HEK293T (cell line): ENCODE measurements at regions not wholly inside any gene's neighbourhood (a gene's known extent, or its start where the extent isn't known, plus 50 kb on each side); places are given as distances from the start of the nearest gene placed in this dataset.

Experiments used
- CTCF ChIA-PET: fragments of 350-600 bp; formaldehyde crosslinking; extraction: SDS; loops from one replicate; lab custom pipeline; 2021; ENCODE audit warnings: antibody characterized with exemption, inconsistent platforms; lab: Yijun Ruan, JAX
- POLR2A ChIA-PET: fragments of 350-600 bp; formaldehyde crosslinking; extraction: SDS; loops from one replicate; lab custom pipeline; 2020; ENCODE audit warnings: antibody characterized with exemption, inconsistent platforms; lab: Yijun Ruan, JAX
- DNase-seq: peaks from one replicate; pipeline ENCODE4 v3.0.0; 2012; ENCODE audit warnings: mixed read lengths; ENCODE audit errors: extremely low spot score
- ARNT ChIP-seq: fragments of 450-650 bp; IDR thresholded peaks from 2 replicates; pipeline ENCODE4 v1.6.1; 2017; ENCODE audit warnings: mild to moderate bottlenecking
- BHLHE40 ChIP-seq: fragments of 450-650 bp; IDR thresholded peaks from 2 replicates; pipeline ENCODE4 v1.6.1; 2016; ENCODE audit warnings: mild to moderate bottlenecking, moderate library complexity, borderline replicate concordance
- CTBP1 ChIP-seq: fragments of 450-650 bp; IDR thresholded peaks from 2 replicates; pipeline ENCODE4 v1.6.1; 2016; ENCODE audit warnings: borderline replicate concordance
- ELF4 ChIP-seq: fragments of 450-650 bp; IDR thresholded peaks from 2 replicates; pipeline ENCODE4 v1.6.1; 2017; ENCODE audit warnings: antibody characterized with exemption
- FOXA1 ChIP-seq: fragments of 450-650 bp; IDR thresholded peaks from 2 replicates; pipeline ENCODE4 v1.6.1; 2016; ENCODE audit warnings: mild to moderate bottlenecking
- FOXK2 ChIP-seq: fragments of 450-650 bp; IDR thresholded peaks from 2 replicates; pipeline ENCODE4 v1.6.1; 2016; ENCODE audit warnings: mild to moderate bottlenecking
- FOXM1 ChIP-seq: fragments of 450-650 bp; IDR thresholded peaks from 2 replicates; pipeline ENCODE4 v1.6.1; 2017; ENCODE audit warnings: mild to moderate bottlenecking, borderline replicate concordance
- HDGF ChIP-seq: fragments of 450-650 bp; IDR thresholded peaks from 2 replicates; pipeline ENCODE4 v1.6.1; 2017; ENCODE audit warnings: antibody characterized with exemption, borderline replicate concordance
- L3MBTL2 ChIP-seq: fragments of 450-650 bp; conservative IDR thresholded peaks from 2 replicates; pipeline ENCODE4 v1.6.1; 2016; ENCODE audit warnings: mild to moderate bottlenecking
- LEF1 ChIP-seq: fragments of 450-650 bp; IDR thresholded peaks from 2 replicates; pipeline ENCODE4 v1.6.1; 2017; ENCODE audit warnings: mild to moderate bottlenecking, borderline replicate concordance
- NFRKB ChIP-seq: fragments of 450-650 bp; IDR thresholded peaks from 2 replicates; pipeline ENCODE4 v1.6.1; 2016; ENCODE audit warnings: mild to moderate bottlenecking, moderate library complexity
- SP1 ChIP-seq: fragments of 450-650 bp; IDR thresholded peaks from 2 replicates; pipeline ENCODE4 v1.6.1; 2017
- SUZ12 ChIP-seq: fragments of 450-650 bp; IDR thresholded peaks from 2 replicates; pipeline ENCODE4 v1.6.1; 2016; ENCODE audit warnings: mild to moderate bottlenecking
- TARDBP ChIP-seq: fragments of 450-650 bp; IDR thresholded peaks from 2 replicates; pipeline ENCODE4 v1.6.1; 2016
- ZNF384 ChIP-seq: fragments of 450-650 bp; IDR thresholded peaks from 2 replicates; pipeline ENCODE4 v1.6.1; 2016
- TF ChIP-seq, protein P1 (sequence below): fragments of 450-650 bp; IDR thresholded peaks from 2 replicates; pipeline ENCODE4 v1.6.1; 2016

- no peak for DNase-seq
- ChIA-PET CTCF (no interaction called here), POLR2A (no interaction called here)
- TF ChIP-seq HDGF (no peak), NFRKB (no peak), FOXA1 (no peak), ELF4 (no peak), ZNF384 (no peak), ARNT (no peak), BHLHE40 (no peak), TARDBP (no peak), SUZ12 (no peak), FOXM1 (no peak), SP1 (no peak), LEF1 (no peak), L3MBTL2 (no peak), FOXK2 (no peak), CTBP1 (no peak)
- TF ChIP-seq, protein P1, sequence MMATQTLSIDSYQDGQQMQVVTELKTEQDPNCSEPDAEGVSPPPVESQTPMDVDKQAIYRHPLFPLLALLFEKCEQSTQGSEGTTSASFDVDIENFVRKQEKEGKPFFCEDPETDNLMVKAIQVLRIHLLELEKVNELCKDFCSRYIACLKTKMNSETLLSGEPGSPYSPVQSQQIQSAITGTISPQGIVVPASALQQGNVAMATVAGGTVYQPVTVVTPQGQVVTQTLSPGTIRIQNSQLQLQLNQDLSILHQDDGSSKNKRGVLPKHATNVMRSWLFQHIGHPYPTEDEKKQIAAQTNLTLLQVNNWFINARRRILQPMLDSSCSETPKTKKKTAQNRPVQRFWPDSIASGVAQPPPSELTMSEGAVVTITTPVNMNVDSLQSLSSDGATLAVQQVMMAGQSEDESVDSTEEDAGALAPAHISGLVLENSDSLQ, result no peak
These were observed 128.2 kb upstream of the LAMA2 start for GRCh38 chr6:128754658-128755256.

- TF ChIP-seq L3MBTL2 (no peak), TARDBP (no peak), NFRKB (no peak), BHLHE40 (no peak), FOXM1 (no peak), ZNF384 (no peak), LEF1 (no peak)
- TF ChIP-seq, protein P1, result no peak
- POLR2A ChIA-PET, result no interaction called here
- DNase-seq, result no peak
- CTCF ChIA-PET, result no interaction called here
These were observed 138.8 kb upstream of the LAMA2 start for GRCh38 chr6:128743974-128744765.

- TF ChIP-seq FOXK2 (no peak), ZNF384 (no peak), HDGF (no peak), CTBP1 (no peak), ARNT (no peak), TARDBP (no peak), L3MBTL2 (no peak), SP1 (no peak), SUZ12 (no peak), FOXM1 (no peak), BHLHE40 (no peak), LEF1 (no peak), FOXA1 (no peak), ELF4 (no peak), NFRKB (no peak)
- TF ChIP-seq, protein P1, result no peak
- DNase-seq, result no peak
- POLR2A ChIA-PET, result no interaction called here
- CTCF ChIA-PET, result no interaction called here
These were observed 140.0 kb upstream of the LAMA2 start for GRCh38 chr6:128742900-128743299.

DNA sequence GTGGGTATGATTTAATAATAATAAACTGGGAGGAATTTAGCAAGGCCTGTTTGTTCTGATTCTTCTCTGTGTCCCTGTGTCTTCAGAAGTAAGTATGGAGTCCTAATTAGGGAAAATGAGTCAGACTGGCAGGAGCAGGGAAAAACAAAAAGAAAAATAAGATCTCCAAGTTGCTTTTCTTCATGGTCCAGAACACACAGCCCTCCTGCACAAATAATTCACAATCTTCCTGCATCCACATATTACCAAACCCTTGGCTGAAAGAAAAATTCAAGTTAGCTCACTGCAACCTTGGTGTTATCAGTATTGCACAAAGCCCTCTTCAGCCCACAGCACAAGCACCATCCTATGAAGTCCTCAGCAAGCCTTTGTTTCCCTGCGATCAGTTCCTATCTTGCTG is 142.0 kb upstream of the LAMA2 start:
- DNase-seq, result no peak
- ChIA-PET CTCF (no interaction called here), POLR2A (no interaction called here)
- TF ChIP-seq BHLHE40, result no peak
- TF ChIP-seq L3MBTL2, result no peak
- no peak for TF ChIP-seq SP1
- TF ChIP-seq HDGF, result no peak
- TF ChIP-seq LEF1, result no peak
- TF ChIP-seq FOXM1, result no peak
- no peak for TF ChIP-seq TARDBP
- no peak for TF ChIP-seq ZNF384
- no peak for TF ChIP-seq ELF4
- TF ChIP-seq FOXK2, result no peak
- TF ChIP-seq NFRKB, result no peak
- TF ChIP-seq, protein P1, result no peak
- no peak for TF ChIP-seq FOXA1
- TF ChIP-seq ARNT, result no peak
- TF ChIP-seq CTBP1, result no peak
- TF ChIP-seq SUZ12, result no peak

GRCh38 chr6:128739112-128739511 is 143.8 kb upstream of the LAMA2 start:
- ChIA-PET CTCF (no interaction called here), POLR2A (no interaction called here)
- DNase-seq, result no peak
- TF ChIP-seq SP1 (no peak), TARDBP (no peak), ELF4 (no peak), SUZ12 (no peak), LEF1 (no peak), ARNT (no peak), L3MBTL2 (no peak), FOXM1 (no peak), NFRKB (no peak), HDGF (no peak), CTBP1 (no peak), FOXA1 (no peak), BHLHE40 (no peak), ZNF384 (no peak), FOXK2 (no peak)
- TF ChIP-seq, protein P1, result no peak
